GM19395 (cell line): ENCODE measurements at regions not wholly inside any gene's neighbourhood (a gene's known extent, or its start where the extent isn't known, plus 50 kb on each side); places are given as distances from the start of the nearest gene placed in this dataset.
"Not testable (repeated sequence)": the region's sequence is repeated elsewhere in the genome, so short reads cannot be mapped to it uniquely, and the experiment has no call there.

ENCODE experiments used
- ATAC-seq: cut with Tn5 transposase; IDR thresholded peaks from one replicate; pipeline ENCODE4 v1.9.1; 2021; ENCODE audit warnings: mild to moderate bottlenecking, moderate library complexity; ENCODE audit not compliant: unreplicated experiment

DNA sequence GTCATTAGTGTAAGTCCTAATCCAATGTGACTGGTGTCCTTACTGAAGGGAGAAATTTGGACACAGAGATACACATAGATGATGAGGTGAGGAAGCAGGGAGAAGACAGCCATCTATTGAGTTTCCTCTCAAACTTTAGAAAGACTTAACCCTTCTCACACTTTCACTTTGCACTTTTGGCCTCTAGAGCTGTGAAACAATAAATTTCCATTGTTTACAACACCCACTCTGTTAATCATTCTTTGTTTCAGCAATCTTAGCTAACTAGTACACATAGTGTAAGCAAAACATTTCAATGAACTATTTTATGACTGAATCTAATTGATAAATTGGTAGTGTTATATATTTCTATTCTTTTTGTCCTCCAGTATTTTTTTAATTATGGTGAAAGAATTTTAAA, 1092.8 kb upstream of the POT1 start:
- no peak for ATAC-seq

GRCh38 chr7:126016722-126017121, 1087.1 kb upstream of the POT1 start:
- no peak for ATAC-seq

DNA sequence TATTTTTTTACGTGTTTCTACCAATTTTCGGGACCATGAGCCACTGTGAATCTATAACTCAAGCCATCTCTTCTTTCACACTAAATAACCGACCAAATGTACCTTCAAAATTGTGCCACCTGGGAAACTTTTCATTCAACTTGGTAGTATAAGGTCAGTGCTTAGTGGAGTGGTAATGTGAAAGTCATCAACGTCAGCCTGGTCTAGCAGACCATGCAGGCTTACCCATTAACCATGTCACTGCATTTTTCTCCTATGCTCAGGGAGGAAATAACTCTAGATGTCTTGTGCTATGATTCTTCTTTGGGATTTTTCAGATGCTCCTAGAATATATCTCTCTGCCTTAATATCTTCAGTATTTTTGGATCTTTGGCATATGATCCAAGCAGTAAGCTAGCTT, 1075.4 kb upstream of the POT1 start:
- ATAC-seq: no peak

- ATAC-seq: no peak
These were observed 1071.7 kb upstream of the POT1 start for GRCh38 chr7:126001349-126001748.

DNA sequence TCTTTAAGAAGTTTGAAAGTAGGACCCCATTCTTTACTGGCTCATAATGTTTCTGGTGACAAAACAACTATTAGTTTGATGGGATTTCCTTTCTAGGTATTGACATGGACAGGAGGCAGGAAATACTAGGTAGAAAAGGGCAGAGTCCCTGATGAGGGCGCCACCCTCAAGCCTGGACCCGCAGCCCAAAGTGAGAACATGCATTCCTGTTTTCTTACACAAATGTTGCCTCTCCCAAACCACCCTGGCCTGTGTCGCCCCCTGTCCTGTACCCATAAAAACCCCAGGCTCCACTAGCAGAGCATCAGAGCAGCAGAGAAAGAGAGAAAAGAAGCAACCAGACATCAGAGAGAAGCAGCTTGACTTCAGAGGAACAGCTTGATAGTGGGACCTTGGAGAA, 1055.2 kb upstream of the POT1 start:
- no peak for ATAC-seq

DNA sequence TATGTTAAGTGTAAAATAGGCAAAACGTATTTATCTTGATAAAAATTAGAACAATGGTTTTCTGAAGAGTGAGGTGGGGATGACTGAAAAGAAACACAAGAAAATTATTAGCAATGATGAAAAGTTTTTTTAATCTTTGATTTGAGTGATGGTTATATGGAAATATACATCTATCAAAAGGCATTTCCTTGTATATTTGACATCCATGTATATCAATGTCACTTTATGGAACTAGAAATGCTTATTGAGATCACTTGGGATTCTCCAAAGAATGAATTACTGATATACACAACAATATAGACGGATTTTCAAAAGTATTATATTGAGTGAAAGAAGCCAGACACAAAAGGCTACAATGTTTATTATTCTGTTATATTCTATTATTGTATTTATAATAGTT, 1042.0 kb upstream of the POT1 start:
- ATAC-seq: no peak

DNA sequence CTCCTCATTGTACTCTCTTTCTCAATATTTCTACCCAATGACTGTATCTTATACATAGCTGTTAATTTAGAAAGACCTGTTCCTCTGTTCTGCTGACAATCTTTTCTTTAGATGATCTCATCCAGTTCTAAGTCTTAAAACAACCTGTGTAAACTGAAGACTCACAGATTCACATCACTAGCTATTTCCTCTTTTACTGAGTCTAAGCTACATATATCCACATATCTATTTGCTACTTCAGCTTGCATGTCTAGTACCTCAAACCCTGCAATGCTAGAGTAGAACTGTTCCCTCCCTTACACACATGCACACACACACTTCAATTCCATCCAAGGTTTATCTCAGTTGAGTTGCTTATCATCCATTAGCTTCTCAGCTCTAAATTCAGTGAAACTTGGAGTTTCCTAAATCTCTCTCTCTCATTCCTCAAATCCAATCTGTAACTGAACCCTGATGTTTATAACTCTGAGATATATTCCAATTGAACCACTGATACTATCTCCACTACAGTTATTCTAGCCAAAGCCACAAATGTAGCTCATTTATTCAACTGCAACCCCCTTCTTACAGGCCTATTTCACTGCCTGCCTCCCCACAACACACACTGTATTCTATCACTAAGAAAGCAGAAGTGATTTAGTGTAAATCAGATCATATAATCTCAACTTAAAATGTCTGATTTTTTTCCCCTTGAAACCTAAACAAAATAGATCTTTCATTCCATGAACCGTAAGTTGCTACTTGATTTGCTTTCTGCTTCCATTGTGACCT, 1036.8 kb upstream of the POT1 start:
- no peak for ATAC-seq

DNA sequence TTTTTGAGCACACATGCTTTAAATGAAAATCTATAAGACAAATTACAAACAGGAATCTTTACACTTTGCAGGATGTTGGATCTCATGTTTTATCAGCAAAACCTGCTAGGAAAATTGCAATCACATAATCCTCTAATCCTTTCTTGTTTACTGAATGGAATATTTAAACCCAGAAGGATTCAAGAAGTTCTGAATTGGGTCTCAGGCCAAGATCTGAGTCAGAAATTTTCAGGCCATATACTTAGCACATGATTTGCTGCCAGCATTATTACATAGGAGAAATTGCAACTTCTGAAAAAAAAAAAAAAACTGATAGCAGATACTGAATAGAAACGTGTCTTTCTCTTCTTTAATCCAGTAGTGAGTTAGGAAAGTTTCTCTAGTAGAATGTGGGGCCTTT, 1005.3 kb upstream of the POT1 start:
- no peak for ATAC-seq

DNA sequence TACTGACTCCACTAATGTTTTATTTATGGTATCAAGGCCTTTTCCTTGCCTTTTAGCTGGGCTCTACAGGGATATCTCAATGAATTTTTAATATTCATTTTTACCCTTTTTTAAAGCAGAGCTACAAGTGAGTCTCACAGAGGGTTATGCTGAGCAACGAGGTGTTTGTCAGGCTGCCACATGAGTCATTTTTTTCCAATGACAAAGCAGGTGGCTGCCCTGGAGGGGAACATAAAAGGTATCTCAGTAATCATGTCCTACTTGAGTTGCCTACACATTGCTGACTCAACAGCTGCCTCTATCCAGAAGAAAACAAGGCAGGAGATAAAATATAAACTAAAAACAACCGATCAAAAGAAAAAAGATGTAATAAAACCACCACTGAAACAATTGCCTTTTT, 1004.9 kb upstream of the POT1 start:
- ATAC-seq: no peak

DNA sequence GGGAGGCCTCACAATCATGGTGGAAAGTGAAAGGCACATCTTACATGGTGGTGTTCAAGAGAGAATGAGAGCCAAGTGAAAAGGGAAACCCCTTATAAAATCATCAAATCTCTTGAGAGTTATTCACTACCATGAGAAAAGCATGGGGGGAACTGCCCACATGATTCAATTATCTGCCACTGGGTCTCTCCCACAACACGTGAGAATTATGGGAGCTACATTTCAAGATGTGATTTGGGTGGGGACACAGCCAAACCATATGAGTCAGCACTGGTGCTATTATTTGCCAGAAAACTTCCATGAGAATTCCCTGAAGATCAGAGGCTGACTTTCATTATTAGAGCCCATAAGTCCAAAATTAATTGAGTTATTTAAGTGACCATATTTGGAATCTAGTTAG, 1001.2 kb upstream of the POT1 start:
- ATAC-seq: no peak

- no peak for ATAC-seq
These were observed 997.9 kb upstream of the POT1 start for GRCh38 chr7:125927556-125927955.

- no peak for ATAC-seq
These were observed 997.0 kb upstream of the POT1 start for GRCh38 chr7:125926621-125927020.

DNA sequence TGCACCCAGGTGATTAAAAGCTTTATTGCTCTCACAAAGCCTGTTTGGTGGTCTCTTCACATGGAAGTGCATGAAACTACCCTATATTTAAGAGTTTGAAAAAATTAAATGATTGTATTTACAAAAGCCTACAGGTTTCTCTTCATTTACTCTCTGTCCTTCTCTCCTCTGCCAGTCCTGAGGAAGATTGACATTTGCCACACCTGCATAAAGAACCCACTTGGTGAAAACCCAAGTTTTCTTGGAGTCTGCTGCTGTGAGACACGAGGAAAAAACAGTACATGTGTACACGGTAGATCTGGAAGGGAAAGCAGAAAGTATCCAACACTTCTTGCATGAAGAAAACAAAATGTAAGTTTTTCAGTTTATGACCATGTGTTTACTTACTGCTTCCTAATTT, 994.4 kb upstream of the POT1 start:
- ATAC-seq: no peak

GRCh38 chr7:125915381-125915948, 985.8 kb upstream of the POT1 start:
- not testable (repeated sequence) for ATAC-seq

- ATAC-seq: no peak
These were observed 979.1 kb upstream of the POT1 start for GRCh38 chr7:125908711-125909110.

DNA sequence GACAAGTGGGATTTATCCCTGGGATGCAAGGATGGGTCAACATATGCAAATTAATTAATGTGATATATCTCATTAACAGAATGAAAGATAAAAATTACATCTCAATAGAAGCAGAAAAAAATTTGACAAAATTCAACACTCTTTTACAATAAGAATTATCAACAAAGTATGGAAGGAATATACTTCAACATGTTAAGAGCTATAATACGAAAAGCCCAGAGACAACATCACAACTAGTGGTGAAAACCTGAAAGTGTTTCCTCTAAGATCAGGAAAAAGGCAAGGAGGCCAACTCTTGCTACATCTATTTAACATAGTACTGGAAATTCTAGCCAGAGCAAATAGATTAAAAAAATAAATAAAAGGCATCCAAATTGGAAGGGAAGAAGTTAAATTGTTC, 970.0 kb upstream of the POT1 start:
- ATAC-seq: no peak

DNA sequence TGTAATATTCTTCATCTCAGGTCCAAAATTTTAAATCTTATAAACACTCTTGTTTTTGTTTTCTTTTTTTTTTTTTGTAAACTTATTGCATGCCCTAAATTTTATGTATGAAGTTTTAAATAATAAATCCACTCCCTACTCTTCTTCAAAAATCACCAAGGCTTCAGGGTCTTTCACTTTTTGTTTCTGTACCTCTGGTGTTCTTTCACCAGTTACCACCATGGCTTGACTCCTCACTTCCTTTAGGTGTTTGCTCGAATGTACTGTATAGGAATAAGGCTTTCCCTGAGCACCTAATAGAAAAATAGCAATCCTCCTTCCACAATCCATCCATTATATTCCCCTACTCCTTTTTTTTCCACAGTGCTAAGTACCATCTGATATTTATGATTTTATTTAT, 962.8 kb upstream of the POT1 start:
- ATAC-seq: no peak

DNA sequence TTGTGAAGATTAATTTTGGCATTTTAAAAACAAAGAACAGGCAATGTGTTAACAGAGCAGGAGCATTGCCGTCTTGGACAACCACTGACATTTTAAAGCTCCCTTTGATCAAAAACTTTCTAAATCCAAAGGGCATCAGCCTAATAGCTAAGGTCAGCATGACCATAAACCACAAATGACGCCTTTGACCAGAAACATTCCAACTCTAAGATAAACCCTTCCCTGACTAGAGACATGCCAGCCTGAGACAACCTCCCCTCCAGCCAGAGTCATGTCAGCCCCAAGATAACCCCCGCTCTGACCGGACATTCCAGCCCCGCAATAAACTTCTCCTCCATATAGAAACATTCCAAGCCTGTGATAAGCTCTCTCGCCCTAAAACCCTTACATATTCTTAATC, 949.4 kb upstream of the POT1 start:
- ATAC-seq: no peak

DNA sequence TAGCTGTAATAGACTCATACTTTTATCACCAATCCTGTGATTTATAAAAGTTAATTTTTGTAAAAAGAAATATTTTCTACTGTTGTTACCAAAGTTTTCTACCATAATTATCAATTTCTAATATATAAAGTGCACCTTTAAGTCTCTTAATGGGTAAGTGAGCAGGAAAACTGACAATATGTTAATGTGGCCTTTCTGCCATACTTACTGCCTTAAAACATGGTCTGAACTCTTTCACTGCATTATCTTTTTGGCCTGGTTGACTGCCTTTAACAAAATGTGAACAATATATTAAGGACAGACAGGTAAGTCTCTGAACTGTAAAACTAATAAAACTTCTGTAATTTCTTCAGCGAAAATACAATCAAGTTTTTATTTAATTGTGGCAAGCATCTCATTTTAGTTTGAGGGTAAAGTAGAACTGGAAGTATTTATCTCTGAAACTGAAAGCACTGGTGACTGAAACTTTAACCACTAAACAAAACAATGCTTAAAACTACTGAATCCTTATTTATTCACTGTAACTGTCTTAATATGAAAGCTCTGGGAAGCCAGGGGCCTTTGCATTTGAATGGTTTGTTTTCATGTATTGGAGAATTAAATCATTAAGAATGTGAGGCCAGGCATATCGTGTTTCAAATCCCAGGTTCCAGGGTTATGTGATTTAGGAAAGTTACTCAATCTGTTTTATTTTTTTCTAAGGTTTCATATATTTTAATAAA, 948.8 kb upstream of the POT1 start:
- ATAC-seq: no peak

- ATAC-seq: no peak
These were observed 947.6 kb upstream of the POT1 start for GRCh38 chr7:125877246-125877645.

DNA sequence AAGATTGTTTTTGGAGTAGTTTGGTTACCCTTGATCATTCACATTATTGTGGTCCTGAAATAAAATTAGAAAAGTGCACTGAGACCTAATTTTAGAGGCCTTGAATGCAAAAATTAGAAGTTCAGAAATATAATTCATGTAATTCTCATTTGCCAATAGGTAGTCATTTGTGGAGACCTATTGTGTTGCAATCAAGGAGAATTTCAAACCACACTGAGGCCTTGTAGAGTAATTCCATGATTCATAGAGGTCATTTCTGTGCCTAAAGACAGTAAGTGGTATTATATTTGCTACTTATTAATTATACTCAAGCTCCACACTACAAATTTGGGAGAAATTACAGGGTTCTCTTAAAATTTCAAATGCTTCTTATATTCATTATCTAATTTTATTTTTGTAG, 946.8 kb upstream of the POT1 start:
- no peak for ATAC-seq

GRCh38 chr7:125871431-125871830, 941.8 kb upstream of the POT1 start:
- no peak for ATAC-seq
